ENCODE measurements at regions not wholly inside any gene's neighbourhood (a gene's known extent, or its start where the extent isn't known, plus 50 kb on each side); places are given as distances from the start of the nearest gene placed in this dataset.

DNA sequence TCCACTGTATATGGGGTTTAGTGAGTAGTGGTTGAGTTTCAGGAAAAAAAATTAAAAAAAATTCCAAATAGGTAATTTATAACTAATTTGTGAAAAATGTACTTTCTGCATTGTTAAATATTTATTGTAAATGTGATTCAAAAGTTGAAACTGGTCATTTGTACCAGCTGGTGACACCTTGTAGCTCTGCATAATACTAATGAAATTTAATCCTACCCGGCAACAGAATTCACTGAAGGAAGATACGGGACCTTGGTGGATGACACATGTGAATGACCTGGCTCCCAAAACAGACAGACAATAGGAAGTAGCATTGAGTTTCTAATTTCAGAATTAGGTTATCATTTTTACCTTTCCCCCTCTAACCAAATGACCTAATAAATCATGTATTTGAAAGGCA lies 73.8 kb downstream of the SLITRK6 start:
- DNase-seq, result no peak
- no peak overlapping the region for H3K4me3 ChIP-seq (ENCODE audit: low read depth, low read length)
- H3K36me3 ChIP-seq, result no peaks in the 10 kb centered on the region
- TF ChIP-seq, protein P1, sequence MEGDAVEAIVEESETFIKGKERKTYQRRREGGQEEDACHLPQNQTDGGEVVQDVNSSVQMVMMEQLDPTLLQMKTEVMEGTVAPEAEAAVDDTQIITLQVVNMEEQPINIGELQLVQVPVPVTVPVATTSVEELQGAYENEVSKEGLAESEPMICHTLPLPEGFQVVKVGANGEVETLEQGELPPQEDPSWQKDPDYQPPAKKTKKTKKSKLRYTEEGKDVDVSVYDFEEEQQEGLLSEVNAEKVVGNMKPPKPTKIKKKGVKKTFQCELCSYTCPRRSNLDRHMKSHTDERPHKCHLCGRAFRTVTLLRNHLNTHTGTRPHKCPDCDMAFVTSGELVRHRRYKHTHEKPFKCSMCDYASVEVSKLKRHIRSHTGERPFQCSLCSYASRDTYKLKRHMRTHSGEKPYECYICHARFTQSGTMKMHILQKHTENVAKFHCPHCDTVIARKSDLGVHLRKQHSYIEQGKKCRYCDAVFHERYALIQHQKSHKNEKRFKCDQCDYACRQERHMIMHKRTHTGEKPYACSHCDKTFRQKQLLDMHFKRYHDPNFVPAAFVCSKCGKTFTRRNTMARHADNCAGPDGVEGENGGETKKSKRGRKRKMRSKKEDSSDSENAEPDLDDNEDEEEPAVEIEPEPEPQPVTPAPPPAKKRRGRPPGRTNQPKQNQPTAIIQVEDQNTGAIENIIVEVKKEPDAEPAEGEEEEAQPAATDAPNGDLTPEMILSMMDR (IDR thresholded peaks at IDR 0.05; ENCODE audit: low read depth, low read length), result no peak
- H3K9me3 ChIP-seq (ENCODE audit: severe bottlenecking), result no peaks in the 10 kb centered on the region
- H3K27ac ChIP-seq, result no peak overlapping the region
- H3K27me3 ChIP-seq (ENCODE audit: insufficient read depth, low read depth, severe bottlenecking), result no peaks in the 10 kb centered on the region

DNA sequence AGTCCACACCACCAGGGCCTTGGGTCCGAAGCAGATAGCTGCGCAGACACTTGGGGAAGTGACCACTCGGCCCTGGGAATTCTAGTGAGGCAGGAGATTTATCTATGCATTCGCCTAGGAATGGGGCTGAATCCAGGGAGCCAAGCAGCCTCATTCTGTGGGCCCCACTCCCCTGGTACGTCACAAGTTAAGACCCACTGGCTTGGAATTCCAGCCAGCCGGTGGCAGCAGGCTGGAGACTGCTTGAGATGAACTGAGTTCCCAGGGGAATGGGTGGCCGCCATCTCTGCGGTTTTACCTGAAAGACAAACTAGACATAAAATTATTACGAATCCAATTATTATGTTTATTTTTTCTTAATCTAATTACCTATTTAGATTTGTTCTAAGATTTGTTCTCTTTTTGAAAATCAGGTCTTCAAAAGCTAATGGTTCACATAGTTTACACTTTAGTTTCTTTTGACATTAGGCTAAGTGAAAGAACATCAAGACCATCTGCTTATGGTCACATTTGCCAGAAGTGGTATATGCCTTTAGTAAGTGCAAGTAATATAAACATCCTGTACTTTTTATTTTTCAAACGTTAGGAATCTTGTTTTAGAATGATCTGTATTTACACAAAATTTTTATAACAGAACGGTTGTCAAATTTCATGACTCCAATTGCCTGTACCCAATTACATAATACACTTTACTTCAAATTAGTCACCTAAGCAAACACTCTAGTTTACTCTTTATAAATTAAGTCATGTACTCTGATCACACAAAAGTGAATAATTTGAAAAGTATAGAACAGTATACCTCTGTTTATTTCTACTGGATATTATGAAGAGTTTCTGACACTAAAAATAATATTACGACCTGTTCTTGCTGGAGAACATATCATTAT lies 74.4 kb downstream of the SLITRK6 start:
- no peak overlapping the region for H3K27ac ChIP-seq
- H3K27me3 ChIP-seq (ENCODE audit: insufficient read depth, low read depth, severe bottlenecking), result no peaks in the 10 kb centered on the region
- no peaks in the 10 kb centered on the region for H3K36me3 ChIP-seq
- no peak overlapping the region for H3K4me3 ChIP-seq (ENCODE audit: low read depth, low read length)
- TF ChIP-seq, protein P1 (IDR thresholded peaks at IDR 0.05; ENCODE audit: low read depth, low read length), result no peak
- H3K9me3 ChIP-seq (ENCODE audit: severe bottlenecking), result no peaks in the 10 kb centered on the region
- no peak for DNase-seq

DNA sequence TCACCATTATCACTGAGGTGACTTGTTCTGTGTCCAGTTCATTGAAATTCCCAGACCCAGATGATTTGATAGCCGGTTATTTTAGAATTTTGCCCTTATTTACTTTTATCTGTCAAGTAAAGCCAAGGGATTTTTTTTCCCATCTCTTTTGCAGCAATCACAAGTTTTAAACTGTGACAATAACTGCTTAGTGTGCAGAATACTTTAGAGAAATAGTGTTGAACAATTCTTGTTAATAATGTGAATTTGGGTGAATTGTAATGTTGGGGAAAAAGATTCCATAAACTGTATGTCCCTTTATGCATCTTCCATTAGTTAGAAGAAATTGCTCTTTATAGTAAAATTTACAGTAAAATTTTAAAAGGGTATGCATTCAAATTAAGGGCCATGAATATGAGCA lies 79.5 kb downstream of the SLITRK6 start:
- Histone ChIP-seq H3K27me3 (ENCODE audit: insufficient read depth, low read depth, severe bottlenecking) (no peaks in the 10 kb centered on the region), H3K4me3 (ENCODE audit: low read depth, low read length) (no peak overlapping the region), H3K36me3 (no peaks in the 10 kb centered on the region), H3K9me3 (ENCODE audit: severe bottlenecking) (no peaks in the 10 kb centered on the region), H3K27ac (no peak overlapping the region)
- TF ChIP-seq, protein P1 (IDR thresholded peaks at IDR 0.05; ENCODE audit: low read depth, low read length), result no peak
- DNase-seq, result no peak

DNA sequence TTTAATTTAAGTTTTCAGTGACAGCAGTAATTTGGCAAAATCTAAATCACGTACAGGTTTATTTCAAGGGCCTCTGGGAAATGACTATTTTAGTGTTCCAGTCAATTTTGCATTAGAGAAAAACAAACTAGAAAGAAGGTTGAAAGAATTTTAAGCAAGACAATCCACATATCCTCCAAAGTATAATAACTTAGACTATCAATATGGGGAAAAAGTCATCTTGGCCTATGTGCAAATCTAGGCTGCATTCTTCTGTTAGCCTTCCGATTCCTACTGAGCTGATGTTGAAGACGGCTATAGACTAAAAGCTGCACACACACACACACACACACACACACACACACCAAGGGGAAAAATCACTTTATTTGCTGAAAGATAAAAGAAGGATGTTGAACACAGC lies 81.3 kb downstream of the SLITRK6 start:
- Histone ChIP-seq H3K9me3 (ENCODE audit: severe bottlenecking) (no peaks in the 10 kb centered on the region), H3K27me3 (ENCODE audit: insufficient read depth, low read depth, severe bottlenecking) (no peaks in the 10 kb centered on the region), H3K4me3 (ENCODE audit: low read depth, low read length) (no peak overlapping the region), H3K36me3 (no peaks in the 10 kb centered on the region), H3K27ac (no peak overlapping the region)
- TF ChIP-seq, protein P1 (IDR thresholded peaks at IDR 0.05; ENCODE audit: low read depth, low read length), result no peak
- DNase-seq, result no peak

DNA sequence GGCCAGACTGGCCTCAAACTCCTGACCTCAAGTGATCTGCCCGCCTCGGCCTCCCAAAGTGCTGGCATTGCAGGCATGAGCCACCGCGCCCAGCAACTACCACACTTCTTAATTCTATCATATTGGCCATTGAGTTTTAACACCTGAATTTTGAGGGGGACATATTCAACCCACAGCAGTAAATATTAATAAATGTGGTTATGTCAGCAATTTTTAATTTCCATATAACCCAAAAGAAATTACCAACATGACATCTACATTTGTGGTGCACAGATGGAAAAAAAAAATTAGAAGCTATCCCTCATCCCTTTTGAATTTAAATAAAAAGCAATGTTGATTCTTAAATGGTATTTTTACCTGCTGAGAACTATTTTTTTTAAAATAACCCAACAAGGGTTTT lies 88.7 kb downstream of the SLITRK6 start:
- no peaks in the 10 kb centered on the region for H3K36me3 ChIP-seq
- no peaks in the 10 kb centered on the region for H3K27me3 ChIP-seq (ENCODE audit: insufficient read depth, low read depth, severe bottlenecking)
- H3K4me3 ChIP-seq (ENCODE audit: low read depth, low read length), result no peak overlapping the region
- no peak overlapping the region for H3K27ac ChIP-seq
- TF ChIP-seq, protein P1 (IDR thresholded peaks at IDR 0.05; ENCODE audit: low read depth, low read length), result no peak
- no peak for DNase-seq
- no peaks in the 10 kb centered on the region for H3K9me3 ChIP-seq (ENCODE audit: severe bottlenecking)

DNA sequence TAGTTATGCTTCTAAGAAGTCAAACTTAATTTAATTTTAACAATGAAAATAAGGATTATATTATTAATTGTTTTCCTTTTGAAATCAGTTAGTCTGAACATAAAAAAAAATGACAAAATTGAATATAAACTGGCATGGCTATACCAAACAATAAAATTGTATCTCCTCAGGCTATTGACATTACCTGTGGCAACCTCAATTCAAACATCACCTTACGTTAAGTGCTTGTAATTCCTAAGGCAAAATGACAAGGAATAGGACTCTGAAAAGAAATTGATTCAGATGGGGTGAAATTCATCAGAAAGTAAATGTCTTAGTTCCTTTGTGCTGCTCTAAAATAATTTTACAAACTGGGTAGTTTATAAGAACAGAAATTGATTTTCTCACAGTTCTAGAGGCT lies 89.5 kb downstream of the SLITRK6 start:
- Histone ChIP-seq H3K27ac (no peak overlapping the region), H3K9me3 (ENCODE audit: severe bottlenecking) (no peaks in the 10 kb centered on the region), H3K27me3 (ENCODE audit: insufficient read depth, low read depth, severe bottlenecking) (no peaks in the 10 kb centered on the region)

More for the DNA sequence above, 89.5 kb downstream of the SLITRK6 start:
- TF ChIP-seq, protein P1 (IDR thresholded peaks at IDR 0.05; ENCODE audit: low read depth, low read length), result no peak
- H3K36me3 ChIP-seq, result no peaks in the 10 kb centered on the region
- DNase-seq, result no peak
- no peak overlapping the region for H3K4me3 ChIP-seq (ENCODE audit: low read depth, low read length)
